H1 (cell line): ENCODE measurements at regions not wholly inside any gene's neighbourhood (a gene's known extent, or its start where the extent isn't known, plus 50 kb on each side); places are given as distances from the start of the nearest gene placed in this dataset.

Experiments used
- CTCF ChIA-PET: fragments of 300-600 bp; sonication (Branson Sonifier 250); formaldehyde crosslinking; loops from one replicate; lab custom pipeline; 2021; ENCODE audit not compliant: partially characterized antibody; lab: Charles Lee
- POLR2A ChIA-PET: fragments of 300-600 bp; sonication (Branson Sonifier 250); formaldehyde crosslinking; loops from one replicate; lab custom pipeline; 2021; ENCODE audit warnings: inconsistent platforms; ENCODE audit not compliant: partially characterized antibody; lab: Charles Lee
- DNase-seq, 2 experiments: peaks; one replicate each; pipeline versions ENCODE4 v3.0.0 to v3.0.0-alpha.2; 2010 to 2022; ENCODE audit warnings: low spot score in 2 of 2, low read depth in 1 of 2, mixed read lengths in 1 of 2
- FAIRE-seq: peaks from 2 replicates; lab custom pipeline; 2011; peaks lifted over from hg19 to GRCh38; lab: Jason Lieb, UNC
- H2AFZ ChIP-seq: 2 replicates; pipeline ENCODE4 v1.8.1; 2012; ENCODE audit warnings: low read length, inconsistent platforms
- H2AK5ac ChIP-seq: 2 replicates; pipeline ENCODE4 v1.6.1; 2013; ENCODE audit warnings: low read depth, low read length
- H2BK120ac ChIP-seq: replicated peaks from 2 replicates; pipeline ENCODE3; 2013; ENCODE audit warnings: low read depth, low read length, inconsistent platforms
- H2BK12ac ChIP-seq: 2 replicates; pipeline ENCODE4 v1.6.1; 2013; ENCODE audit warnings: low read depth, low read length
- H2BK15ac ChIP-seq: 2 replicates; pipeline ENCODE4 v1.6.1; 2013; ENCODE audit warnings: low read length
- H2BK20ac ChIP-seq: 2 replicates; pipeline ENCODE4 v1.6.1; 2013; ENCODE audit warnings: low read length
- H2BK5ac ChIP-seq: 2 replicates; pipeline ENCODE4 v1.6.1; 2013; ENCODE audit warnings: low read depth, low read length
- H3K14ac ChIP-seq: 2 replicates; pipeline ENCODE4 v1.6.1; 2013; ENCODE audit warnings: inconsistent platforms; ENCODE audit not compliant: insufficient read length
- H3K18ac ChIP-seq: 2 replicates; pipeline ENCODE4 v1.6.1; 2013; ENCODE audit warnings: low read length; ENCODE audit errors: extremely low read depth
- H3K23ac ChIP-seq: 2 replicates; pipeline ENCODE4 v1.6.1; 2013; ENCODE audit warnings: inconsistent platforms; ENCODE audit not compliant: insufficient read length
- H3K23me2 ChIP-seq: 2 replicates; pipeline ENCODE4 v1.6.1; 2013; ENCODE audit warnings: low read depth, low read length
- H3K27ac ChIP-seq: 2 replicates; pipeline ENCODE4 v1.6.1; 2011; ENCODE audit warnings: low read depth, low read length, inconsistent platforms
- H3K27me3 ChIP-seq, 4 experiments: replicated peaks in 1 of 4; 1 replicate in 1 of 4; 2 replicates in 3 of 4; pipeline versions ENCODE4 v1.6.1 to v1.8.1; 2011 to 2013; ENCODE audit warnings: low read length in 3 of 4, mild to moderate bottlenecking in 3 of 4, inconsistent platforms in 2 of 4, mixed read lengths in 2 of 4, moderate library complexity in 1 of 4; ENCODE audit not compliant: control insufficient read depth in 3 of 4, insufficient read depth in 3 of 4; ENCODE audit errors: extremely low read depth in 1 of 4
- H3K36me3 ChIP-seq, 4 experiments: 2 replicates each; pipeline versions ENCODE4 v1.6.1 to v1.8.1; 2011 to 2013; ENCODE audit warnings: mild to moderate bottlenecking in 4 of 4, low read length in 3 of 4, moderate library complexity in 2 of 4, control low read depth in 1 of 4, inconsistent platforms in 1 of 4; ENCODE audit not compliant: insufficient read depth in 4 of 4, control insufficient read depth in 2 of 4
- H3K4ac ChIP-seq: replicated peaks from 2 replicates; pipeline ENCODE3; 2013; ENCODE audit warnings: low read length, low read depth, mixed read lengths, inconsistent platforms; ENCODE audit not compliant: insufficient read length
- H3K4me1 ChIP-seq, 4 experiments: replicated peaks in 1 of 4; 1 replicate in 1 of 4; 2 replicates in 3 of 4; pipeline versions ENCODE4 v1.6.1 to v1.8.1; 2011 to 2013; ENCODE audit warnings: low read length in 3 of 4, inconsistent platforms in 2 of 4, mixed read lengths in 1 of 4; ENCODE audit not compliant: insufficient read depth in 4 of 4, control insufficient read depth in 3 of 4
- H3K4me2 ChIP-seq, 2 experiments: 2 replicates each; pipeline versions ENCODE4 v1.6.1 to v1.8.1; 2011 to 2013; ENCODE audit warnings: low read depth in 2 of 2, low read length in 2 of 2, control low read depth in 1 of 2, inconsistent platforms in 1 of 2, mild to moderate bottlenecking in 1 of 2; ENCODE audit not compliant: insufficient read depth in 1 of 2
- H3K4me3 ChIP-seq, 4 experiments: fragments of 200-600, 300-600 bp in 1 of 4; sonication (generic), shearing (Covaris generic), sonication (Bioruptor Twin) in 1 of 4; 2 replicates each; pipeline versions ENCODE4 v1.5.1 to v1.8.1; 2011 to 2016; ENCODE audit warnings: low read length in 4 of 4, low read depth in 3 of 4, control low read depth in 2 of 4, inconsistent platforms in 2 of 4, mild to moderate bottlenecking in 2 of 4, mixed read lengths in 1 of 4, moderate library complexity in 1 of 4; ENCODE audit not compliant: insufficient read depth in 2 of 4; ENCODE audit errors: extremely low read depth in 1 of 4
- H3K56ac ChIP-seq: replicated peaks from 2 replicates; pipeline ENCODE3; 2013; ENCODE audit warnings: low read depth, mild to moderate bottlenecking, mixed read lengths, low read length, inconsistent platforms; ENCODE audit not compliant: insufficient read length
- H3K79me1 ChIP-seq: 2 replicates; pipeline ENCODE4 v1.6.1; 2013; ENCODE audit warnings: low read depth, low read length, control low read depth
- H3K79me2 ChIP-seq, 2 experiments: 2 replicates each; pipeline versions ENCODE4 v1.6.1 to v1.8.1; 2012 to 2013; ENCODE audit warnings: low read length in 2 of 2, mild to moderate bottlenecking in 2 of 2, inconsistent platforms in 1 of 2; ENCODE audit not compliant: insufficient read depth in 2 of 2, control insufficient read depth in 1 of 2
- H3K9ac ChIP-seq, 4 experiments: replicated peaks in 1 of 4; 1 replicate in 1 of 4; 2 replicates in 3 of 4; pipeline versions ENCODE4 v1.6.1 to v1.8.1; 2011 to 2013; ENCODE audit warnings: low read depth in 3 of 4, low read length in 3 of 4, control low read depth in 2 of 4, mild to moderate bottlenecking in 2 of 4, moderate library complexity in 2 of 4, inconsistent platforms in 1 of 4; ENCODE audit errors: extremely low read depth in 1 of 4
- H3K9me3 ChIP-seq, 2 experiments: 2 replicates each; pipeline versions ENCODE4 v1.6.1 to v1.8.1; 2012 to 2013; ENCODE audit warnings: mild to moderate bottlenecking in 2 of 2, moderate library complexity in 2 of 2, control low read depth in 1 of 2, inconsistent platforms in 1 of 2, low read depth in 1 of 2, low read length in 1 of 2, mixed read lengths in 1 of 2; ENCODE audit not compliant: insufficient read depth in 2 of 2
- H4K20me1 ChIP-seq, 2 experiments: replicated peaks in 1 of 2; 2 replicates each; pipeline versions ENCODE3 to v1.8.1; 2011 to 2013; ENCODE audit warnings: inconsistent platforms in 2 of 2, low read length in 2 of 2, mild to moderate bottlenecking in 1 of 2; ENCODE audit not compliant: insufficient read depth in 2 of 2, control insufficient read depth in 1 of 2
- H4K5ac ChIP-seq: 2 replicates; pipeline ENCODE4 v1.6.1; 2013; ENCODE audit warnings: low read length, low read depth, mixed read lengths, inconsistent platforms; ENCODE audit not compliant: insufficient read length
- H4K8ac ChIP-seq: 2 replicates; pipeline ENCODE4 v1.8.0; 2013; ENCODE audit warnings: mild to moderate bottlenecking, moderate library complexity, low read length, inconsistent platforms; ENCODE audit not compliant: insufficient read depth; ENCODE audit errors: extremely low read depth
- H4K91ac ChIP-seq: replicated peaks from 2 replicates; pipeline ENCODE3; 2013; ENCODE audit warnings: low read length, mixed read lengths, inconsistent platforms; ENCODE audit not compliant: insufficient read length
- CTBP2 ChIP-seq: IDR thresholded peaks from 2 replicates; pipeline ENCODE4 v1.7.0; 2011; ENCODE audit warnings: borderline replicate concordance, mild to moderate bottlenecking, moderate library complexity, mixed read lengths, low read length; ENCODE audit not compliant: insufficient read depth, insufficient read length
- KDM5A ChIP-seq: fragments of 200-600 bp; IDR thresholded peaks from 2 replicates; pipeline ENCODE4 v1.7.1; 2012; ENCODE audit warnings: mild to moderate bottlenecking, low read length, inconsistent platforms, mixed read lengths
- RAD21 ChIP-seq, 2 experiments: IDR thresholded peaks in 1 of 2; conservative IDR thresholded peaks in 1 of 2; 2 replicates each; pipeline ENCODE4 v1.6.1; 2011; ENCODE audit warnings: low read depth in 2 of 2, low read length in 2 of 2, improper control_type of control experiment in 1 of 2, inconsistent platforms in 1 of 2, mild to moderate bottlenecking in 1 of 2, moderate library complexity in 1 of 2
- SAP30 ChIP-seq: fragments of 300-600 bp; sonication (generic); IDR thresholded peaks from 2 replicates; pipeline ENCODE4 v1.7.1; 2012; ENCODE audit warnings: low read length, moderate library complexity, mild to moderate bottlenecking, inconsistent platforms; ENCODE audit not compliant: insufficient read depth, insufficient replicate concordance
- SIN3A ChIP-seq, 2 experiments: IDR thresholded peaks in 1 of 2; conservative IDR thresholded peaks in 1 of 2; 2 replicates each; pipeline ENCODE4 v1.6.1; 2011 to 2012; ENCODE audit warnings: low read length in 2 of 2, improper control_type of control experiment in 1 of 2, low read depth in 1 of 2, mild to moderate bottlenecking in 1 of 2
- SIRT6 ChIP-seq: IDR thresholded peaks from one replicate; pipeline ENCODE4 v1.7.1; 2012; ENCODE audit warnings: low read length, inconsistent platforms
- SIX5 ChIP-seq: IDR thresholded peaks from 2 replicates; pipeline ENCODE4 v1.6.1; 2011; ENCODE audit warnings: mild to moderate bottlenecking, low read depth, low read length
- SP1 ChIP-seq: IDR thresholded peaks from 2 replicates; pipeline ENCODE4 v1.6.1; 2011; ENCODE audit warnings: low read depth, low read length
- SP4 ChIP-seq: IDR thresholded peaks from 2 replicates; pipeline ENCODE4 v1.6.1; 2012; ENCODE audit warnings: low read length, inconsistent platforms
- WGBS, 2 experiments: shearing (Covaris generic) in 1 of 2; methylation state at CpG; one replicate each; pipeline versions ENCODE4 v1.1.6 to v1.1.7; 2013 to 2015; ENCODE audit warnings: low lambda C conversion rate in 2 of 2, mixed read lengths in 2 of 2, inconsistent platforms in 1 of 2, low coverage in 1 of 2, missing lambda C conversion rate in 1 of 2; ENCODE audit not compliant: insufficient replicate concordance in 2 of 2, insufficient coverage in 1 of 2, insufficient read length in 1 of 2; ENCODE audit errors: extremely low coverage in 1 of 2, missing lambda C conversion rate in 1 of 2; 5-methylcytosine and 5-hydroxymethylcytosine counted together

GRCh38 chr13:109447667-109448066 is 338.7 kb downstream of the IRS2 start:
- no peak overlapping the region for H3K27ac ChIP-seq
- H3K4me1 ChIP-seq: no peaks in the 10 kb centered on the region
- no peak overlapping the region for H2BK20ac ChIP-seq
- DNase-seq (no peak), FAIRE-seq (no peak)
- WGBS, 2 experiments: 97% methylated on average over 4 of the region's 4 CpGs; no CpG with 5 or more reads in 1 of the 2 experiments
- no peak overlapping the region for H4K8ac ChIP-seq
- no peak overlapping the region for H2BK15ac ChIP-seq
- H3K56ac ChIP-seq: no peak overlapping the region
- no peak overlapping the region for H2AK5ac ChIP-seq
- no peak overlapping the region for H2BK5ac ChIP-seq
- H2BK12ac ChIP-seq: no peak overlapping the region
- no peaks in the 10 kb centered on the region for H3K36me3 ChIP-seq
- H3K4me2 ChIP-seq: no peak overlapping the region
- no peak overlapping the region for H3K4me3 ChIP-seq
- H3K23me2 ChIP-seq: no peaks in the 10 kb centered on the region
- H3K79me2 ChIP-seq: no peaks in the 10 kb centered on the region
- H3K27me3 ChIP-seq: no peaks in the 10 kb centered on the region
- no peak overlapping the region for H4K91ac ChIP-seq
- no peak overlapping the region for H3K4ac ChIP-seq
- H3K9ac ChIP-seq: no peak overlapping the region
- no peak overlapping the region for H3K14ac ChIP-seq
- ChIA-PET CTCF (no interaction called here), POLR2A (no interaction called here)
- no peaks in the 10 kb centered on the region for H3K79me1 ChIP-seq
- 0 out of 4 replicates have a peak, but pooled peaks cover 0 to 3% of the 10 kb centered on the region in 2 experiments for H3K9me3 ChIP-seq
- no peak overlapping the region for H3K23ac ChIP-seq
- H2AFZ ChIP-seq: no peak overlapping the region
- no peak overlapping the region for H4K5ac ChIP-seq
- H2BK120ac ChIP-seq: no peak overlapping the region
- no peaks in the 10 kb centered on the region for H4K20me1 ChIP-seq
- no peak overlapping the region for H3K18ac ChIP-seq
- TF ChIP-seq CTBP2 (no peak), SAP30 (no peak), SIRT6 (no peak), SIN3A (conservative IDR thresholded peaks at IDR 0.05 in 1 of 2, IDR thresholded peaks at IDR 0.05 in 1 of 2; ENCODE audit: low read depth in 1 of 2, low read length in 2 of 2) (no peak), SP4 (no peak), SIX5 (no peak), SP1 (no peak), KDM5A (no peak), RAD21 (IDR thresholded peaks at IDR 0.05 in 1 of 2, conservative IDR thresholded peaks at IDR 0.05 in 1 of 2; ENCODE audit: low read depth in 2 of 2, low read length in 2 of 2) (no peak)
